ENCODE measurements at regions not wholly inside any gene's neighbourhood (a gene's known extent, or its start where the extent isn't known, plus 50 kb on each side); places are given as distances from the start of the nearest gene placed in this dataset.
"Not testable (repeated sequence)": the region's sequence is repeated elsewhere in the genome, so short reads cannot be mapped to it uniquely, and the experiment has no call there.

DNA sequence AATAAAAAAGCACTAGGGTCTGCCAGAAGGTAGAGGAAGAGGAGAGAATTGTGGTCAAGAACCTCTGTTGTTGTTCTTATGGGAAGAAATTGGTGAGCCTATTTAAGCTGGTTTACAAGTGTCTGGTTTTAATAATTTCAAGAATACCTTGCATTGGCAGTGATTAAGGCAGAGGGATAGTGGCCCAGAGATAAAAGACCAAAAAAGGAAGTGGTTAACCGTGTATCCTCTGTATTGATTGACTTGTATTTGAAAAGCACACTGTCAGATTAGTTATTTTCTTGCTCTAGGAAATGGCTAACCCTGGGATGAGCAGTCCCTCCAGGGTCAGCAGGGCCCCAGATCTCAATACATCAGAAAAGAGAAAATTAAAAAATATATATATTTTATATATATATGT, 190.1 kb downstream of the SPIN4 start:
- not testable (repeated sequence) for H3K27me3 ChIP-seq; H3K9me3 ChIP-seq; H3K36me3 ChIP-seq; H3K27ac ChIP-seq; H3K4me3 ChIP-seq; H3K4me1 ChIP-seq; DNase-seq (ENCODE audit: low spot score in 2 of 2)
- no CpG with 5 or more reads among the region's 1 CpG for WGBS

GRCh38 chrX:63160340-63160739, 190.8 kb downstream of the SPIN4 start:
- no CpG with 5 or more reads among the region's 1 CpG for WGBS
- H3K4me1 ChIP-seq; H3K27me3 ChIP-seq; H3K9me3 ChIP-seq; H3K36me3 ChIP-seq; H3K27ac ChIP-seq; DNase-seq (ENCODE audit: low spot score in 2 of 2); H3K4me3 ChIP-seq: not testable (repeated sequence)

GRCh38 chrX:63145526-63145925, 205.6 kb downstream of the SPIN4 start:
- not testable (repeated sequence) for H3K36me3 ChIP-seq; H3K27me3 ChIP-seq; H3K4me3 ChIP-seq; H3K27ac ChIP-seq; DNase-seq (ENCODE audit: low spot score in 2 of 2); H3K9me3 ChIP-seq; H3K4me1 ChIP-seq
- no CpG with 5 or more reads among the region's 10 CpGs for WGBS

- H3K36me3 ChIP-seq; H3K9me3 ChIP-seq; H3K4me3 ChIP-seq; H3K27me3 ChIP-seq; H3K4me1 ChIP-seq; H3K27ac ChIP-seq; DNase-seq (ENCODE audit: low spot score in 2 of 2): not testable (repeated sequence)
- WGBS: no CpG with 5 or more reads among the region's 2 CpGs
These were observed 208.5 kb downstream of the SPIN4 start for GRCh38 chrX:63142588-63142987.

DNA sequence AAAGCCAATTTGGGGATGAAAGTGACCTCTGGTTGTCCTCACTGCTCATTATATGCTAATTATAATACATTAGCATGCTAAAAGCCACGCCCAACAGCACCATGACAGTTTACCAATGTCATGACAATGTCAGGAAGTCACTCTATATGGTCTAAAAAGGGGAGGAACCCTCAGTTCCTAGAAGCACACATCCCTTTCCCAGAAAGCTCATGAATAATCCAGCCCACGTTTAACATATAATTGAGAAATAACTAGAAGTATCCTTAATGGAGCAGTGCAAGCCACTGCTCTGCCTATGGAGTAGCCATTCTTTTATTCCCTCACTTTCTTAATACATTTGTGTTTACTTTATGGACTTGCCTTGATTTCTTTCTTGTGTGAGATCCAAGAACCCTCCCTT, 215.3 kb downstream of the SPIN4 start:
- WGBS: no CpG with 5 or more reads among the region's 2 CpGs
- not testable (repeated sequence) for DNase-seq (ENCODE audit: low spot score in 2 of 2); H3K27me3 ChIP-seq; H3K36me3 ChIP-seq; H3K27ac ChIP-seq; H3K4me1 ChIP-seq; H3K4me3 ChIP-seq; H3K9me3 ChIP-seq

- Histone ChIP-seq H3K4me3 (no peak overlapping the region), H3K4me1 (no peaks in the 10 kb centered on the region), H3K9me3 (no peaks in the 10 kb centered on the region), H3K36me3 (no peaks in the 10 kb centered on the region), H3K27me3 (no peaks in the 10 kb centered on the region), H3K27ac (no peak overlapping the region)
- DNase-seq (ENCODE audit: low spot score in 2 of 2): no peak
- TF ChIP-seq POLR2A (IDR thresholded peaks at IDR 0.05) (no peak), EP300 (IDR thresholded peaks at IDR 0.05) (no peak), POLR2AphosphoS5 (IDR thresholded peaks at IDR 0.05) (no peak)
- TF ChIP-seq, protein P1, sequence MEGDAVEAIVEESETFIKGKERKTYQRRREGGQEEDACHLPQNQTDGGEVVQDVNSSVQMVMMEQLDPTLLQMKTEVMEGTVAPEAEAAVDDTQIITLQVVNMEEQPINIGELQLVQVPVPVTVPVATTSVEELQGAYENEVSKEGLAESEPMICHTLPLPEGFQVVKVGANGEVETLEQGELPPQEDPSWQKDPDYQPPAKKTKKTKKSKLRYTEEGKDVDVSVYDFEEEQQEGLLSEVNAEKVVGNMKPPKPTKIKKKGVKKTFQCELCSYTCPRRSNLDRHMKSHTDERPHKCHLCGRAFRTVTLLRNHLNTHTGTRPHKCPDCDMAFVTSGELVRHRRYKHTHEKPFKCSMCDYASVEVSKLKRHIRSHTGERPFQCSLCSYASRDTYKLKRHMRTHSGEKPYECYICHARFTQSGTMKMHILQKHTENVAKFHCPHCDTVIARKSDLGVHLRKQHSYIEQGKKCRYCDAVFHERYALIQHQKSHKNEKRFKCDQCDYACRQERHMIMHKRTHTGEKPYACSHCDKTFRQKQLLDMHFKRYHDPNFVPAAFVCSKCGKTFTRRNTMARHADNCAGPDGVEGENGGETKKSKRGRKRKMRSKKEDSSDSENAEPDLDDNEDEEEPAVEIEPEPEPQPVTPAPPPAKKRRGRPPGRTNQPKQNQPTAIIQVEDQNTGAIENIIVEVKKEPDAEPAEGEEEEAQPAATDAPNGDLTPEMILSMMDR (IDR thresholded peaks at IDR 0.05): no peak
- WGBS: 0% methylated on average over 2 of the region's 2 CpGs
These were observed 222.6 kb downstream of the SPIN4 start for GRCh38 chrX:63128509-63128908.

- H3K36me3 ChIP-seq: no peaks in the 10 kb centered on the region
- no peaks in the 10 kb centered on the region for H3K9me3 ChIP-seq
- WGBS: 8% methylated on average over 1 of the region's 1 CpG
- DNase-seq (ENCODE audit: low spot score in 2 of 2): no peak
- no peaks in the 10 kb centered on the region for H3K4me1 ChIP-seq
- no peaks in the 10 kb centered on the region for H3K27me3 ChIP-seq
- no peak overlapping the region for H3K4me3 ChIP-seq
- TF ChIP-seq POLR2A (IDR thresholded peaks at IDR 0.05) (no peak), EP300 (IDR thresholded peaks at IDR 0.05) (no peak), POLR2AphosphoS5 (IDR thresholded peaks at IDR 0.05) (no peak)
- TF ChIP-seq, protein P1 (IDR thresholded peaks at IDR 0.05): no peak
- no peak overlapping the region for H3K27ac ChIP-seq
These were observed 235.9 kb downstream of the SPIN4 start for GRCh38 chrX:63115196-63115595.

GRCh38 chrX:63101879-63102620, 249.1 kb downstream of the SPIN4 start:
- no peaks in the 10 kb centered on the region for H3K27me3 ChIP-seq
- no peak overlapping the region for H3K27ac ChIP-seq
- no peak for DNase-seq (ENCODE audit: low spot score in 2 of 2)
- H3K36me3 ChIP-seq: no peaks in the 10 kb centered on the region
- 63% methylated on average over 3 of the region's 8 CpGs for WGBS
- no peak overlapping the region for H3K4me3 ChIP-seq
- H3K4me1 ChIP-seq: no peaks in the 10 kb centered on the region
- H3K9me3 ChIP-seq: no peaks in the 10 kb centered on the region
- TF ChIP-seq EP300 (IDR thresholded peaks at IDR 0.05) (no peak), POLR2A (IDR thresholded peaks at IDR 0.05) (no peak), POLR2AphosphoS5 (IDR thresholded peaks at IDR 0.05) (no peak)
- TF ChIP-seq, protein P1 (IDR thresholded peaks at IDR 0.05): no peak
